T-helper 2 cell (primary cell): ENCODE measurements at regions not wholly inside any gene's neighbourhood (a gene's known extent, or its start where the extent isn't known, plus 50 kb on each side); places are given as distances from the start of the nearest gene placed in this dataset.
"Not testable (repeated sequence)": the region's sequence is repeated elsewhere in the genome, so short reads cannot be mapped to it uniquely, and the experiment has no call there.

Experiments used
- DNase-seq, 5 experiments: peaks; one replicate each; pipeline versions ENCODE4 v3.0.0 to v3.0.0-alpha.2; 2012 to 2022

DNA sequence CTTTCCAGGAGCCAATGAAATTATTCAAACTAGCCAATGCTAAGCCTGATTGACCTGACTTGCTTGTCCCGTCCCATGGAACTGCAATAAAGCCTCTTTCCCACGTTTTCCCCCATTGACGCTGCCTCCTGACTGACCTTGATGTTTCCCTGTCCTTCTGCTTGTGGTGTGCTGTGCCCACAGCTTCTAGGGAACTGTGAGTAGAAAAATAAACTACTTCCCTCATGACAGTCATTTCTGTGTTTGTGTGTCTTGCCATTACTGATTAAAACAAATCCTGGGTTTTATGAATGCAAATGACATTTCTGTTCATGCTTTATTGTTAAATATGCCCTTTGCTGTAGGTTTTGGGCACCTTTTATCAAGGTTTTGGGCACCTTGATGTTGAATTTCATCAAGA, 91.3 kb upstream of the ABI1 start:
- DNase-seq: no peak

DNA sequence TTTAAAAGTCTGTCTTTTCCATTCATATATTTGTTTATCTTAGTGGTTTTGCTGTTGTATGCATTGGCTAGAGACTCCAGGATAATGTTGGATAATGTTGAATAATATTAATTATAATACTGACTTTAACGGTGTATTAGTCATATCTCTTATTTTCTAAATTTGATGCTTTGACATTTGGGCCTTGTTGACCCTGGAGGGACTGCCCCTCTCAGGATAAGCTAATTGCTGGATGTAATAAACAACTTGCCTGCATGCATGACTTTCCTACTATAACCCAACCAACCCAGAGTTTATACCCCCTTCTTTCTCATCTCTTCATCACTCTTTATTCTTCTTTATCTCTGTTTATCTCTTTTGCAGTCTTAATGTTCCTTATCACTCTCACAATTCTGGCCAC, 90.9 kb upstream of the ABI1 start:
- no peak for DNase-seq

DNA sequence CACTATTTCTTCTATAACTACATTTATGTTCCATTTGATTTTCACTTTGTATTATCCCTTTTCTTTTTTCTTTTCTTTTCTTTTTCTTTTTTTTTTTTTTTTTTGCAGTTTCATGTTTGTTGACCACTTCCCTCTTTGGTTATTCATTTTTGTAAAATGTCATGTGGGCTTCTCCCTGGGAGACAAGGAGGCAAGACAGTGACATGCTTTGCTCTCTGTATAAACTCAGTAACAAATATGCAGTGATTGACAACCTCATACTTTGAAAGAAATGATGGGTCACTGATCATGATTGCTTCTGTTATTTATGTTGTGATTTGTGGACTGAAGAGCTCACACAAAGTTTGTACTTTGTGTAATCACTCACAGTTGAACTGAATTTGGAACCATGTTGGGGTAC, 90.2 kb upstream of the ABI1 start:
- peak in 1 of 5 experiments; percentile 44 for DNase-seq

DNA sequence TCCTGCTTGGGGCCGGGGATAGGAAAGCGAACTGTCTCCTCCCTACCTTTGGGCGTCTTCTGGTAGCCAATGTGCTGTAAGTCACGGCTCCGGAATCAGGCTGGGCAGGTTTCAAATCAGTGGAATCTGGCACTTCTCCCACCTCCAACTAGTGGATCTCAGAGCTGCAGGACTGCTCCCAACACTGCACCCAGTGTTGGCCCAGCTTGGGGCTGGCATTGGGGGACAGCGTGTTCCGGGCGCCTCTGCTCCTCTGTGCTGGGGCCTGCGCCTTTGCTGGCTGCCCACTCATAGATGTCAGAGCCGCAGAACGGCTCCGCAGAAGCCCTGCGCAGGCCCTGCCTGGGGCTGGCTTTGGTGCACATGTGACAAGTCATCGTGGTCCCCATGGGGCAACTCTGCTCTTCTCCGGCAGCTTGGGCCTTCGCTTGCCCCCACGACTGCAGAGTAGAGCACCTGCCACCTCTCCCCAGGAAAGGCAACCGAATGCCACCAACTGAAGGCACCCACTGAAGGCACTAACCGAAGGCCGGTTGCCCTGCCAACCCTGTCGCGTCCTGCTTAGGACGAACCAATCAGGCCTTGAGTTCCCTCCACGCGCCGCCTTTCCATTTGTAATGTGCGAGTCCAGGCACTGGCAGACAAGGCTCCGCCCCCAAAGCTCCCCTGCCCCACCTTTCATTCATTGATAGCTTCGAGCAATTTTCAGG, 85.5 kb upstream of the ABI1 start:
- DNase-seq: no peak

DNA sequence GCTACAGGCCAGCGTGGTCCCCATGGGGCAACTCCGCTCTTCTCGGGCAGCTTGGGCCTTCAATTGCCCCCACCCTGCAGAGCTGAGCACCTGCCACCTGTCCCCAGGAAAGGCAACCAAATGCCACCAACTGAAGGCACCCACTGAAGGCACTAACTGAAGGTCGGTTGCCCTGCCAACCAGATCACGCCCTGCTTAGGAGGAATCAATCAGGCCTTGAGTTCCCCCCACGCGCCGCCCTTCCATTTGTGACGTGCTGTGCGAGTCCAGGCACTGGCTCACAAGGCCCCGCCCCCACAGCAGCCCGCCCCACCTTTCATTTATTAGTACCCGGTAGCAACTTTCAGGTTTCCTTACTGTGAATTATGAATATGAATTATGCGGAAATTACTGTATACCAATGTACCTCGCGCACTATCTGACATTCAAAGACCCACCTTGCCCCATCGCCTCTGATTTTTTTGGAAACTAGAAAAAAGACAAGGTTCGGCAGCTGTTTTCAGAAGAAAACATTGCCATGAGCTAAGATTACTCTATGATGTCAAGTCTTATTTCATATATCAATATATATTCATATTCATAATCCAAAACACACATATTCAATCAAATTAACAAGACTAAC, 83.6 kb upstream of the ABI1 start:
- peak in 1 of 5 experiments; percentile 52 for DNase-seq

DNA sequence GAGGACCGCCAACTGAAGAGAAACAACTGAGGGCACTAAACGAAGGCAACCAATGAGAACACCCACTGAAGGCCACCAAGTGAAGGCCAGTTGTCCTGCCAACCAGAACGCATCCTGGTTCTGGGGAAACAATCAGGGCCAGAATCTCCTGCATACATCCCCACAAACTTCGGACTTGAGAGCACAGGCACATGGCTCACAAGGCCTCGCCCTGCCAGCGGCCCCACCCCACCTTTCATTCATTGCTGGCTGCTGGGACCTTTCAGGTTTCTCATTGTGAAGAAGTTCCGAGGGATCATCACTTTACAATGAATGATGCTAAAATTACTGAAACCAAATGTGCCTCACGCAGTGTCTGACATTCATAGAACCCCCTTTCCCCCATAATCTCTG, 79.2 kb upstream of the ABI1 start:
- no peak for DNase-seq

DNA sequence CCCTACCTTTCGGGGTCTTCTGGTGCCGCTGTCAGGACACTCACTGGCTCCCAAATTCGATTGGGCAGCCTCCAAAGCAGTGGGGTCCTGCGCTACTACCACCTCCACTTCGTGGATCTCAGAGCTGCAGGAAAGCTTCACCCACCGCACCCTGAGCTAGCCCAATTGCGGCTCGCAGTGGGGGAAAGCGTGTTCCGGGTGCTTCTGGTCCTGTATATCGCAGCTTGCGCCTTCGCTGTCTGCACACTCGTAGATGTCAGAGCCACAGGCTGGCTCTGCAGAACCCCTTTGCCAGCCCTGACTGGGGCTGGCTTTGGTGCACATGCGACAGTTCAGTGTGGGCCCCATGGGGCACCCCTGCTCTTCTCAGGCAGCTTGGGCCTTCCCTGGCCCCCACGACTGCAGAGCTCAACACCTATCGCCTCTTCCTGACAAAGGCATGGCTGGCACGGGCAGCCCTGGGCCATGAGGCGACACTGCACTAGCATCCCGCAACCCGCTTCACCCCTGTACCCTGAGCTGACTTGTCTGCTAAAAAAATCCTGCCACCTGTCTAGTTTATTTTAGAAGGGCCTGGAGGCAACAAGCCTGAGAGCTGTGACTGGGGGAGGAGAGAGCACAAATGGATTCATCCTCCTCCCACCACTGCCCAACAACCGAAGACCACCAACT, 78.7 kb upstream of the ABI1 start:
- no peak for DNase-seq

DNA sequence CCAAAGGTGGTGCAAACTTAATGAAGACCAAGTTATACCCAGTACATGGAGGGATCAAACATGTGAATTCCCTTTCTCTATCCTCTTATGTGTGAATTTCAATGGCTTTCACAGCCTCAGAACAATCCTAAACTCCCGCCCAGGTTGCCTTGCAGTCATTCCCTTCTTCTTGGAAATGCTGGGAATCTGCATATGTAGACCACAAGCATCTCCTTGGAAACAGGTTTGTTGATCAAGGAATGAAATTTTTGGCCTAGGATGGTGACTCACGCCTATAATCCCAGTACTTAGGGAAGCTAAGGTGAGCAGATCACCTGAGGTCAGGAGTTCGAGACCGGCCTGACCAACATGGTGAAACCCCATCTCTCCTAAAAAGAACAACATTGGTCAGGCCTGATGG, 77.8 kb upstream of the ABI1 start:
- DNase-seq: no peak

DNA sequence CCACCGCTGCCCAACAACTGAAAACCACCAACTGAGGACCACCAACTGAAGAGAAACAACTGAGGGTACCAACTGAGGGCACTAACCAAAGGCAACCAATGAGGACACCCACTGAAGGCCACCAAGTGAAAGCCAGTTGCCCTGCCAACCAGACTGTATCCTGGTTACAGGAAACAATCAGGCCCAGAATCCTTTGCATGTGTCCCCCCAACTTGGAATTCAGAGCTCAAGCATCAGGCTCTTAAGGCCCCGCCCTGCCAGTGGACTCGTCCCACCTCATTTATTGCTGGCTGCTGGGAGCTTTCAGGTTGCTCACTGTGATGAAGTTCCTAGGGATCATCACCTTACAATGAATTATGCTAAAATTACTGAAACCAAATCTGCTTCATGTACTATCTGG, 76.6 kb upstream of the ABI1 start:
- DNase-seq: no peak

DNA sequence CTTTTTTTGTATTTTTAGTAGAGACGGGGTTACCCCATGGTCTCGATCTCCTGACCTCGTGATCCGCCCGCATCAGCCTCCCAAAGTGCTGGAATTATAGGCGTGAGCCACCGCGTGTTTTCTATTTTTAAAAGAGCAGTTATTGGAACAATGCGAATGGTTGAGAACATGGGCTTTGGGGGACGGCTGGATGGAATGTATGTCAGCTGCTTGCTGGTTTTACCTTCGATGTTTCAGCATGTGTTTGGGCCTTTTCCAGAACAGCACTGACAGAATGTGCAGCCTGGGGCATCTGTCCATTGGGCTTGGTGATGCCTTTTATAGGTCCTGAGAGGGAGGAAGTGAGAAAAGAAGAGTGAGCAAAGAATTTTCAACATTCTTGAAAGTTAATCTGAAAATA, 73.4 kb upstream of the ABI1 start:
- not testable (repeated sequence) for DNase-seq

DNA sequence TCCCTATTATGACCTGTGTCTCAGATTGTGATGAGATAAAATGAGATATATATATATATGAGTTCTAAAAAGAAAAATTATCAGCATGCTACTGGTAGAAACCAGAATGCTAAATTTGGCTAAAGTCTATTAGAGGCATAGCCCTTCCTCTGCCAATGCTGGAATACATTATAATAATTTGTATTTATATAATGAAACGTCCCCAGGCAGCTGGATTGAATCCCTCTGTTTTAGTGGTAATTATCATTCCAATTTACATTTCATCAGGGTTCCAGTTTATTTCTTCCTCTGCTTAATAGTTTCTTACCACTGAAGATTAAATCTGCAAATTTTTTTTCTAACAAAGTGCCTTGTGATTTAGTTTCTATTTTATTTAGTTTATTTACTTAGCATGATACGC, 71.8 kb upstream of the ABI1 start:
- no peak for DNase-seq

DNA sequence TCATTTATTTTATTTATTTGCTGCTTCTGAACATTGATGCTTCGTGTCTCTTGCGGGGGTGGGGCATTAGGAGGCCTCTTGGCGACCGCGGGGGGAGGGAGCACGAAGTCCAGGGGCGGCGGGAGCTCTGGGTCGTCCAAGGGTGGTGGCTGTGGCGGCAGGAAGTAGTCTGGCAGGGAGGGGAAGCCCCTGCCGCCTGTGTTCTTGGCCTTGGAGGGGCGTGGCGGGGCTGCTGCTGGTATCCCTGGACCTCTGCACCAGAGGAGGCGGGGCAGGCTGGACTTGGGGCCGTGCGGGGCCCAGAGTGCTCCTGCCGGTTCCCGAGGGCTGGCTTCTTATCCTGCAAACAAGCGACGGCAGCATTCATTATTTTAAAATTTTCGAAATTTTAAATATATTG, 70.5 kb upstream of the ABI1 start:
- DNase-seq: peak in 1 of 5 experiments; percentile 20

DNA sequence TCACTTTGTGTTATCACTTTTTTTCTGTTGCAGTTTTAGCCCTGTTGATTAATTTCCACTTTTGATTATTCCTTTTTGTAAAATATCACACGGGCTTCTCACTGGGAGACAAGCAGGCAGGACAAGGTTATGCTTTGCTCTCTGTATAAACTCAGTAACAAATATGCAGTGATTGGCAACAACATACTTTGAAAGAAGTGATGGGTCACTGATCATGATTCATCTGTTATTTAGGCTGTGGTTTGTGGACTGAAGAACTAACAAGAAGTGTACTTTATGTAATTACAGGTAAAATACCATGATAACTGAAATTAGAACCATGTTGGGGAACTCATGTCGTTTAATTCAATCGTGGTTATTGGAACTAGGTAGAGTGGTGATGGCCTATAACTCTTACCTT, 62.1 kb upstream of the ABI1 start:
- not testable (repeated sequence) for DNase-seq

DNA sequence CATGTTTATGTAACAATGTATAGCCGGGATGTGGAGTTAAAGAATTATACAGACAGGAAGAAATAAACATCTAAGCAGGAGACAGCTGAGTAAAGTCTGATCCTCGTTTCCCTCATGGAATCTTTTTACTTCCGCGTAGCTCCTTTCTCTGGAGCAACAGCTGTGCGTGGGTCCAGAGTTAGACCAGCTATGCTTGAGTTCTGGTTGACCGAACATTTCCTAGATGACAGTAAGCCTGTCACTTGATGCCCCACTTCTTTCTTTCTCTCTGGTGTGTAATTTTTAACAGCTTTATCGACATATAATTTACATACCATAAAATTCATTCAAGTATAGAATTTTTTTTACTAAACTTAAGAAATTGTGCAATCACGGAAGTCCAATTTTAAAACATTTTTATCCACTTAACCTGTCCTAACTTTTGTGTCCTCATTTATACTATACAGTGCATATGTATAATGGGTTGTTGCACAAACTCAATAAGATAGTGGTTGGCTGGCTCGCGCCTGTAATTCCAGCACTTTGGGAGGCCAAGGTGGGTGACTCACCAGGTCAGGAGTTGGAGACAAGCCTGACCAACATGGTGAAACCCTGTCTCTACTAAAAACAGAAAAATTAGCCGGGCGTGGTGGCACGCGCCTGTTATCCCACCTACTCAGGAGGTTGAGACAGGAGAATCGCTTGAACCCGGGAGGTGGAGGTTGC, 58.5 kb upstream of the ABI1 start:
- not testable (repeated sequence) for DNase-seq

DNA sequence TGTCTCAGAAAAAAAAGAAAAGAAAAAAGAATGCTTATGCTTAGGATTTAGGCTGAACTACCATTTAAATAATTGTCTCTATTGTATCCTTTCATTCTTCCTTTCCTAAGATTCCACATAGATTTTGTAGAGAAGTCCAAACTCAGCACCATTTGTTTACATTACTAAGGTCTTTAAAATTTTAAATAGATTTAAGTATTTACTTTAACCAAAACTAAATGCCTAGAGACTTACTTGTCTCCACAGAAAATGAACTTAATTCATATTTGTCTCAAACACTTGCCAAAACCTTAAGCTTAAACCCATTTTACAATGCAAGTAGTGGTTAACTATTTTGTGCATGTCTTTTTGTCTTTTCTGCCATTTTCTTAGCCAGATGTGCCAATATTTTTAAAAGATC, 54.1 kb upstream of the ABI1 start:
- no peak for DNase-seq

DNA sequence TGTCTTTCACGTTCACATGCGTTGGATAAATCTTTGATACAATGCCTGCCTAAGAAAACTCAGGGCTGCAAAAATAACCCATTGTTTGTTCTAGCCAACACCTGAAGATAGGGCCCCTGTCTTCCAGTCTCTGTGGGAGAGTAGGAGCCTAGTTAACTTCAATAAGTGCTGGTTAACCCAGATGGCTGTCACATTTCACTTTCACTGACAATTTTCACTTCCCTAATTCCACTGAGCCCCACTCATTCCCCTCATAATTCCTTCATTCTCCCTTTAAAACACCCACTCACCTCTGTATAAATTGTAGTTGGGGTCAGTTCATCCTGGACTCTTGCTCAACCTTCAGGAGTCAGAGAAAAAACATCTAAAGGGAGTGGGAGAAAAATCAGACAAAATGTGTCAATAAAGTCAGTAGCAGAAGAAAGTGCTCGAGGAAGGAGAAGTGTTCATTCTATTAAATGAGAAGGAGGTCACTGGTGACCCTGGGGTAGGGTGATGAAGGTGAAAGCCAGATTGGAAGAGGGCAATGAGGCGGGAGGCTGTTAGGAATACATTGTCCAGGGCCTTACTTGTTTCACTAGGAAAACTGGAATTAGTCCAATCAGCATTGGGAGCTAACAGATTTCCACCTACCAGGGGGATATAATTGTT, 51.2 kb upstream of the ABI1 start:
- DNase-seq: no peak
